ENCODE measurements at regions not wholly inside any gene's neighbourhood (a gene's known extent, or its start where the extent isn't known, plus 50 kb on each side); places are given as distances from the start of the nearest gene placed in this dataset.
"Not testable (repeated sequence)": the region's sequence is repeated elsewhere in the genome, so short reads cannot be mapped to it uniquely, and the experiment has no call there.

- 66% methylated on average over 5 of the region's 5 CpGs for WGBS
- Histone ChIP-seq H3K9me3 (ENCODE audit: control insufficient read depth, low read length) (no peaks in the 10 kb centered on the region), H3K27me3 (ENCODE audit: control insufficient read depth, insufficient read depth) (no peaks in the 10 kb centered on the region), H3K27ac (ENCODE audit: low read length) (no peak overlapping the region), H3K4me3 (ENCODE audit: low read length) (no peak overlapping the region), H3K4me1 (ENCODE audit: control insufficient read depth, insufficient read depth, low read length) (no peaks in the 10 kb centered on the region)
- no peak for ATAC-seq
- intact Hi-C loops (cut with DNase I): no loop called here
- no peak for DNase-seq
Observed at GRCh38 chr10:84632866-84633265, 304.5 kb downstream of the CCSER2 start.

DNA sequence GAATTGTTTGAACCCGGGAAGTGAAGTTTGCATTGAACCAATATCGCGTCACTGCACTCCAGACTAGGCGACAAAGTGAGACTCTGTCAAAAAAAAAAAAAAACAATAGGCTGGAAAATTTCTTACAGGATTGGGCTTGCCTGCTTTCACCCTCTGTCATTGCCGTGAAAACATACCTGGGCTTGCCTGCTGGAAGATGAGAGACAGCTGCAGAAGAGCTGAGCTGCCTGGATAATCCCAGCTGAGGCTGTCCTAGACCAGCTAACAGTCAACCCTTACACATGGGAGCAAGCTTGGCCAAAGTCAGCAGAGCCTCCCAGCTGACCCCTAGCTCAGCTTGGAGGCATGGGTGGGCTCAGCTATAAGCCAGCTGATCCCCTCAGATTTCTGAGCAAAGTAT lies 306.2 kb downstream of the CCSER2 start:
- H3K4me1 ChIP-seq (ENCODE audit: control insufficient read depth, insufficient read depth, low read length): no peaks in the 10 kb centered on the region
- 88% methylated on average over 5 of the region's 5 CpGs for WGBS
- H3K4me3 ChIP-seq (ENCODE audit: low read length): no peak overlapping the region
- no peak overlapping the region for H3K27ac ChIP-seq (ENCODE audit: low read length)
- intact Hi-C loops (cut with DNase I): no loop called here
- H3K9me3 ChIP-seq (ENCODE audit: control insufficient read depth, low read length): no peaks in the 10 kb centered on the region
- H3K27me3 ChIP-seq (ENCODE audit: control insufficient read depth, insufficient read depth): no peaks in the 10 kb centered on the region
- DNase-seq (no peak), ATAC-seq (no peak)

- WGBS: 71% methylated on average over 1 of the region's 1 CpG
Observed at GRCh38 chr10:84650628-84651027, 322.2 kb downstream of the CCSER2 start.

GRCh38 chr10:84654671-84655070 lies 326.3 kb downstream of the CCSER2 start:
- no peaks in the 10 kb centered on the region for H3K9me3 ChIP-seq (ENCODE audit: control insufficient read depth, low read length)
- no peak overlapping the region for H3K27ac ChIP-seq (ENCODE audit: low read length)
- DNase-seq: no peak

More at GRCh38 chr10:84650628-84651027, 322.2 kb downstream of the CCSER2 start:
- H3K4me3 ChIP-seq (ENCODE audit: low read length); DNase-seq; H3K4me1 ChIP-seq (ENCODE audit: control insufficient read depth, insufficient read depth, low read length); intact Hi-C loops (cut with DNase I); H3K27me3 ChIP-seq (ENCODE audit: control insufficient read depth, insufficient read depth); H3K27ac ChIP-seq (ENCODE audit: low read length); H3K9me3 ChIP-seq (ENCODE audit: control insufficient read depth, low read length); ATAC-seq: not testable (repeated sequence)

GRCh38 chr10:84659027-84659426 lies 330.6 kb downstream of the CCSER2 start:
- H3K27me3 ChIP-seq (ENCODE audit: control insufficient read depth, insufficient read depth): no peaks in the 10 kb centered on the region
- WGBS: 87% methylated on average over 6 of the region's 6 CpGs
- no peaks in the 10 kb centered on the region for H3K9me3 ChIP-seq (ENCODE audit: control insufficient read depth, low read length)
- no peak for ATAC-seq
- H3K27ac ChIP-seq (ENCODE audit: low read length): no peak overlapping the region
- H3K4me3 ChIP-seq (ENCODE audit: low read length): no peak overlapping the region
- DNase-seq: no peak
- intact Hi-C loops (cut with DNase I): no loop called here
- no peaks in the 10 kb centered on the region for H3K4me1 ChIP-seq (ENCODE audit: control insufficient read depth, insufficient read depth, low read length)

More at GRCh38 chr10:84654671-84655070, 326.3 kb downstream of the CCSER2 start:
- no peak overlapping the region for H3K4me3 ChIP-seq (ENCODE audit: low read length)
- H3K27me3 ChIP-seq (ENCODE audit: control insufficient read depth, insufficient read depth): no peaks in the 10 kb centered on the region
- intact Hi-C loops (cut with DNase I): no loop called here
- ATAC-seq: no peak
- H3K4me1 ChIP-seq (ENCODE audit: control insufficient read depth, insufficient read depth, low read length): no peaks in the 10 kb centered on the region
- 56% methylated on average over 2 of the region's 2 CpGs for WGBS

GRCh38 chr10:84659497-84660439 lies 331.4 kb downstream of the CCSER2 start:
- no peak for DNase-seq
- no peaks in the 10 kb centered on the region for H3K9me3 ChIP-seq (ENCODE audit: control insufficient read depth, low read length)
- intact Hi-C loops (cut with DNase I): no loop called here
- WGBS: 70% methylated on average over 12 of the region's 12 CpGs
- no peaks in the 10 kb centered on the region for H3K27me3 ChIP-seq (ENCODE audit: control insufficient read depth, insufficient read depth)
- H3K4me3 ChIP-seq (ENCODE audit: low read length): no peak overlapping the region
- H3K4me1 ChIP-seq (ENCODE audit: control insufficient read depth, insufficient read depth, low read length): no peaks in the 10 kb centered on the region
- no peak for ATAC-seq
- H3K27ac ChIP-seq (ENCODE audit: low read length): no peak overlapping the region

- ATAC-seq (peak in 1 of 2 donors; percentile 56), DNase-seq (no peak)
- Histone ChIP-seq H3K27ac (ENCODE audit: low read length) (no peak overlapping the region), H3K4me1 (ENCODE audit: control insufficient read depth, insufficient read depth, low read length) (no peaks in the 10 kb centered on the region), H3K9me3 (ENCODE audit: control insufficient read depth, low read length) (no peaks in the 10 kb centered on the region), H3K27me3 (ENCODE audit: control insufficient read depth, insufficient read depth) (no peaks in the 10 kb centered on the region), H3K4me3 (ENCODE audit: low read length) (no peak overlapping the region)
- 53% methylated on average over 9 of the region's 9 CpGs for WGBS
- intact Hi-C loops (cut with DNase I): no loop called here
Observed at GRCh38 chr10:84660450-84661159, 332.2 kb downstream of the CCSER2 start.

DNA sequence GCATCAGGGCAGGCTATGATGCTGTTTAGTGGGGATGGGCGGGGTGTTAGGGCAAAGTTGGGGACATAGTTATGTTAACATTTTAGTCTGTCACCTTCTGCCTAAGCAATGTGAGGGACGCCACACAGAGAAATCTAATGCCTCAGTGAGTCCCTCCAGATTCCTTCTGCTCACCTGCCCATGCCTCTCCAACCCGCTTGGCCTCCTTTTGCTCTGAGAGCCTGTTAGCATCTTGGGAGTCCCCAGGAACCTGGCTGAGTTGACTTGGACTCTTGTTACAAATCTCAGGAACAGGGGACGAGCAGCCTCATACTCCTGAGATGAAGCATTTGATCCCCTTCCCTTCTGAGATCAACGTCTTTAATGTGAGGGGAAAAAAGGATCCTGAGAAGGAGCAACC lies 336.8 kb downstream of the CCSER2 start:
- Histone ChIP-seq H3K4me1 (ENCODE audit: control insufficient read depth, insufficient read depth, low read length) (no peaks in the 10 kb centered on the region), H3K27me3 (ENCODE audit: control insufficient read depth, insufficient read depth) (no peaks in the 10 kb centered on the region), H3K9me3 (ENCODE audit: control insufficient read depth, low read length) (no peaks in the 10 kb centered on the region), H3K27ac (ENCODE audit: low read length) (no peak overlapping the region), H3K4me3 (ENCODE audit: low read length) (no peak overlapping the region)
- 75% methylated on average over 5 of the region's 5 CpGs for WGBS
- intact Hi-C loops (cut with DNase I): no loop called here
- no peak for ATAC-seq
- no peak for DNase-seq

- Histone ChIP-seq H3K27ac (ENCODE audit: low read length) (no peak overlapping the region), H3K4me3 (ENCODE audit: low read length) (no peak overlapping the region), H3K9me3 (ENCODE audit: control insufficient read depth, low read length) (no peaks in the 10 kb centered on the region), H3K27me3 (ENCODE audit: control insufficient read depth, insufficient read depth) (no peaks in the 10 kb centered on the region), H3K4me1 (ENCODE audit: control insufficient read depth, insufficient read depth, low read length) (no peaks in the 10 kb centered on the region)
- 53% methylated on average over 9 of the region's 9 CpGs for WGBS
- DNase-seq (no peak), ATAC-seq (no peak)
- intact Hi-C loops (cut with DNase I): no loop called here
Observed at GRCh38 chr10:84665883-84666463, 337.6 kb downstream of the CCSER2 start.

GRCh38 chr10:84668186-84668763 lies 339.9 kb downstream of the CCSER2 start:
- no peak overlapping the region for H3K4me3 ChIP-seq (ENCODE audit: low read length)
- DNase-seq (no peak), ATAC-seq (no peak)
- no peaks in the 10 kb centered on the region for H3K9me3 ChIP-seq (ENCODE audit: control insufficient read depth, low read length)
- intact Hi-C loops (cut with DNase I): no loop called here
- H3K4me1 ChIP-seq (ENCODE audit: control insufficient read depth, insufficient read depth, low read length): no peaks in the 10 kb centered on the region
- H3K27ac ChIP-seq (ENCODE audit: low read length): no peak overlapping the region
- H3K27me3 ChIP-seq (ENCODE audit: control insufficient read depth, insufficient read depth): no peaks in the 10 kb centered on the region
- 80% methylated on average over 5 of the region's 5 CpGs for WGBS

- Histone ChIP-seq H3K4me1 (ENCODE audit: control insufficient read depth, insufficient read depth, low read length) (no peaks in the 10 kb centered on the region), H3K4me3 (ENCODE audit: low read length) (no peak overlapping the region), H3K27me3 (ENCODE audit: control insufficient read depth, insufficient read depth) (no peaks in the 10 kb centered on the region), H3K9me3 (ENCODE audit: control insufficient read depth, low read length) (no peaks in the 10 kb centered on the region), H3K27ac (ENCODE audit: low read length) (no peak overlapping the region)
- ATAC-seq: no peak
- intact Hi-C loops (cut with DNase I): no loop called here
- 74% methylated on average over 2 of the region's 2 CpGs for WGBS
- DNase-seq: no peak
Observed at GRCh38 chr10:84675060-84675459, 346.7 kb downstream of the CCSER2 start.

Measured in right cardiac atrium (tissue), 5 donors.